ENCODE measurements at regions not wholly inside any gene's neighbourhood (a gene's known extent, or its start where the extent isn't known, plus 50 kb on each side); places are given as distances from the start of the nearest gene placed in this dataset.

DNA sequence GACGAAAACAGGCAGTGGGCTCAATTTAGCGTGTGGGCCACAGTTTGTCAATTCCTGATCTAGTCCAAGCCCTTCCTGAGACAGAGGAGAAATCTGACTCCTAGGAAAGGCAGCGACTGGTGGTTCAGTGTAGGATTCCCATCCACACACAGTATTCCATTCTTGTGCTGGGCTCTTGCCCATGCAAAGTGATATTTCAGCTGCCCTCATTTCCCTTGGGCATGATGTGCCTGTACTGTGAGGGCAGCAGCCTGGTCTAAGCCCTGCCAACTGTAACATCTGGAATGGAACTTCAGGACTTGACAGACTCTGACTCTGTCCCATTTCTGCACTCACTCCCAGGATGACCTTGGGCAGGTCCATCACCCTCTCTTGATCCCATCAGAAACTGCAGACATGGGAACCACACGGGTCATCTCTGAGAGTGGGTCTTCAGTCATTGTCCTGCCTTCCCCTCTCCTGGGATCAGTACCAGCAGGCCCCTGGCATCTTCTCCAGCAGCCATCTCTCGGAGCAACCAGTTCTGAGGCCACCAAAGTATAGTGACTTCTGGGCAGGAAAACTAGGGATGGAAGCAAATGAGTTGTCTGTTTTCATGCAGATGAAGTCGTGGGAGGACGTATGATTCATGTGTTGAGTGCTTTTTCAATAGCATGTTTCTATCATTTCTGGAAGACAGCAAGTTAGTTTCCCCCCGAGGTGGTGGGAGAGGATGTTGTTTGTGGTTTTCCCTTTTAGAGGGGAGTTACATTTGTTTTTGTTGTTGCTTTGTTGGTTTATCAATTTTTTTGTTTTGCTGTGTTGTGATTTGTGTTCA, 54.2 kb upstream of the BCL2L14 start:
- Histone ChIP-seq H3K4me3 (ENCODE audit: low read length) (no peak overlapping the region), H3K27ac (ENCODE audit: low read depth in 1 of 2, low read length in 2 of 2) (no peak overlapping the region), H3K27me3 (ENCODE audit: control insufficient read depth in 1 of 2, insufficient read depth in 2 of 2, low read length in 2 of 2) (no peaks in the 10 kb centered on the region), H3K36me3 (ENCODE audit: insufficient read depth, low read length) (no peaks in the 10 kb centered on the region), H3K4me1 (ENCODE audit: insufficient read depth, low read length) (peaks cover 35% of the 10 kb centered on the region), H3K9me3 (ENCODE audit: control insufficient read depth in 1 of 2, insufficient read depth in 1 of 2, low read length in 2 of 2) (no peaks in the 10 kb centered on the region)
- no peaks in the 10 kb centered on the region for H3K36me3 Mint-ChIP-seq (ENCODE audit: low read depth)
- POLR2A ChIA-PET = no interaction called here
- TF ChIP-seq CTCF (IDR thresholded peaks at IDR 0.05) = no peak
- H3K4me1 Mint-ChIP-seq (ENCODE audit: low read depth) = peaks cover 41% of the 10 kb centered on the region
- H3K9me3 Mint-ChIP-seq = no peaks in the 10 kb centered on the region
- H3K27me3 Mint-ChIP-seq = no peaks in the 10 kb centered on the region
- CTCF ChIA-PET = interaction anchor here (1.3 kb wide), 1 partner anchor 17 kb away, joined by 3 read pairs; no protein-coding TSS in a partner anchor
- ATAC-seq (ENCODE audit: poor library complexity) (no peak), DNase-seq (peak in 1 of 14 experiments; percentile 22)
- no peak overlapping the region for H3K4me3 Mint-ChIP-seq
- H3K27ac Mint-ChIP-seq = no peak overlapping the region
- intact Hi-C loops (cut with DNase I, micrococcal nuclease) = loop anchor here in 1 of 2 experiments (10.0 kb wide), 1 partner anchor 112 kb away; no protein-coding TSS in a partner anchor

DNA sequence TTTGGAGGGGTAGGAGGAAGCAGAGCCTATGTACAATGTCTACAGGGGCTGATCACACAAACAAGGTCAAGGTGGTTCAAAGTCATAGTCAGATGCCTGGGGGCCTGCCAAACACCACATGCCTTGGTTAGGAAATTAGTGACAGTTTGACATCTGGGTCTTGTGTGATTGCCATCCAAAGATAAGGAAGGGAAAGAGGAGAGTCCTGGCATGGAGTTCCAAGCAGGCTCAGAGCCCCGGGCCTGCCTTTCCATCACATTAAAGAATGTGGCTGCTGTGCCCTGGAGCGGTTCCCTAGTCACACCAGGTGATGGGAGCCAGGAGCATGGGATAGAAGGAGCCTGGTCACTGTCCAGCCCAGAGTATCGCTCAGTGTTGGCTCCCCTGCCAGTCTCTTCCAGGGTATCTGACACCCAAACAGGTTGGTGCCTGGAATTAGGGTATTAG, 53.6 kb upstream of the BCL2L14 start:
- no peaks in the 10 kb centered on the region for H3K27me3 Mint-ChIP-seq
- Histone ChIP-seq H3K4me1 (ENCODE audit: insufficient read depth, low read length) (peaks cover 28% of the 10 kb centered on the region), H3K4me3 (ENCODE audit: low read length) (no peak overlapping the region), H3K9me3 (ENCODE audit: control insufficient read depth in 1 of 2, insufficient read depth in 1 of 2, low read length in 2 of 2) (no peaks in the 10 kb centered on the region), H3K27ac (ENCODE audit: low read depth in 1 of 2, low read length in 2 of 2) (no peak overlapping the region), H3K27me3 (ENCODE audit: control insufficient read depth in 1 of 2, insufficient read depth in 2 of 2, low read length in 2 of 2) (no peaks in the 10 kb centered on the region), H3K36me3 (ENCODE audit: insufficient read depth, low read length) (no peaks in the 10 kb centered on the region)
- ATAC-seq (ENCODE audit: poor library complexity) (no peak), DNase-seq (no peak)
- intact Hi-C loops (cut with DNase I, micrococcal nuclease) = loop anchor here in 1 of 2 experiments (10.0 kb wide), 1 partner anchor 112 kb away; no protein-coding TSS in a partner anchor
- POLR2A ChIA-PET = no interaction called here
- H3K27ac Mint-ChIP-seq = no peak overlapping the region
- H3K9me3 Mint-ChIP-seq = no peaks in the 10 kb centered on the region
- no peaks in the 10 kb centered on the region for H3K36me3 Mint-ChIP-seq (ENCODE audit: low read depth)
- TF ChIP-seq CTCF (IDR thresholded peaks at IDR 0.05) = no peak
- CTCF ChIA-PET = no interaction called here
- peaks cover 35% of the 10 kb centered on the region for H3K4me1 Mint-ChIP-seq (ENCODE audit: low read depth)
- no peak overlapping the region for H3K4me3 Mint-ChIP-seq

DNA sequence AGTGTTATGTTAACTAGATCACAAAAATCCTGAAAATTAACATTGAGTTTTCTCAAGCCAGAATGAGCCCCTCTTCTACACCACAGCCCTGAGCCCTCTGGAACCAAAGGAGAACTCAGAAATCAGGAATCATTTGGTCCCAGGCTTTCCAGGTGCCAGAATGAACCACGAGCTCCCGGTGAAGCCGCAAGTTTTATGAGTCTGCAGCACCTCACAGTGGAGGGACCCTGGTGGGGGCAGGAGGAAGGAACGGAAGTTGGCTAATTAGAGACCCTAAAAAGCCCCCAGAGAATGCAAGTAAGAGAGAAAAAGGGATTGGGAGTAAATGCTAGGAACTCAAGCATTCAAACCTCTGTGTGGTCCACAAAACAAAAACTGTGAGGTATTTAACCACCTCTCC, 52.9 kb upstream of the BCL2L14 start:
- H3K9me3 Mint-ChIP-seq = no peaks in the 10 kb centered on the region
- Histone ChIP-seq H3K27ac (ENCODE audit: low read depth in 1 of 2, low read length in 2 of 2) (no peak overlapping the region), H3K4me1 (ENCODE audit: insufficient read depth, low read length) (peaks cover 25% of the 10 kb centered on the region), H3K36me3 (ENCODE audit: insufficient read depth, low read length) (no peaks in the 10 kb centered on the region), H3K27me3 (ENCODE audit: control insufficient read depth in 1 of 2, insufficient read depth in 2 of 2, low read length in 2 of 2) (no peaks in the 10 kb centered on the region), H3K4me3 (ENCODE audit: low read length) (no peak overlapping the region), H3K9me3 (ENCODE audit: control insufficient read depth in 1 of 2, insufficient read depth in 1 of 2, low read length in 2 of 2) (no peaks in the 10 kb centered on the region)
- no peak for ATAC-seq (ENCODE audit: poor library complexity)
- no peak for TF ChIP-seq CTCF (IDR thresholded peaks at IDR 0.05)
- no peak overlapping the region for H3K4me3 Mint-ChIP-seq
- no peak overlapping the region for H3K27ac Mint-ChIP-seq
- ChIA-PET POLR2A (no interaction called here), CTCF (no interaction called here)
- no peaks in the 10 kb centered on the region for H3K27me3 Mint-ChIP-seq
- intact Hi-C loops (cut with DNase I, micrococcal nuclease) = loop anchor here in 1 of 2 experiments (10.0 kb wide), 1 partner anchor 113 kb away; no protein-coding TSS in a partner anchor
- no peak for DNase-seq
- H3K36me3 Mint-ChIP-seq (ENCODE audit: low read depth) = no peaks in the 10 kb centered on the region
- peaks cover 34% of the 10 kb centered on the region for H3K4me1 Mint-ChIP-seq (ENCODE audit: low read depth)

Measured in CD4-positive, alpha-beta T cell (primary cell).